ENCODE measurements at regions not wholly inside any gene's neighbourhood (a gene's known extent, or its start where the extent isn't known, plus 50 kb on each side); places are given as distances from the start of the nearest gene placed in this dataset.
"Not testable (repeated sequence)": the region's sequence is repeated elsewhere in the genome, so short reads cannot be mapped to it uniquely, and the experiment has no call there.

DNA sequence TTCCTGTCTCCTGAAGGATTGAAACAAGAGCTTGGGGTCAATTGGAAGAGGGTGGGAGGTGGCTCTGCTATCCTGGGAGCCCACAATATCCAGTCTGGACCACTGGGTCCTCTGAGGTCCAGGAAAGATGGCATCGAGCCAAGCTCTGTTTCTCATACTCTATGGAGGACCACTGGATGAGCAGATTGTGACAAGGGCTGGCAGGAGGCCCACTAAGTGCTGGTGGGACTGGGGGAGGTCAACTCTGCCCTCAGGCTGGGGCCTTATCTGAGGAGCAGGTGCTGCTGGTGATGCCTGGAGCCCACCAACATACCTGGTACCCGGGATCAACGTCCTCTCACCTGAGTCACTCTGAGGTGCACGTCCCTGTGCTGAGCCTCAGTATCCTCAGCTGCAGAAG is 142.4 kb downstream of the NDUFA10 start:
- no peak for DNase-seq

GRCh38 chr2:239882331-239882732 is 142.8 kb downstream of the NDUFA10 start:
- DNase-seq = peak; percentile 83

- DNase-seq = peak; percentile 86
Measured at GRCh38 chr2:239881561-239882320, 143.4 kb downstream of the NDUFA10 start.

DNA sequence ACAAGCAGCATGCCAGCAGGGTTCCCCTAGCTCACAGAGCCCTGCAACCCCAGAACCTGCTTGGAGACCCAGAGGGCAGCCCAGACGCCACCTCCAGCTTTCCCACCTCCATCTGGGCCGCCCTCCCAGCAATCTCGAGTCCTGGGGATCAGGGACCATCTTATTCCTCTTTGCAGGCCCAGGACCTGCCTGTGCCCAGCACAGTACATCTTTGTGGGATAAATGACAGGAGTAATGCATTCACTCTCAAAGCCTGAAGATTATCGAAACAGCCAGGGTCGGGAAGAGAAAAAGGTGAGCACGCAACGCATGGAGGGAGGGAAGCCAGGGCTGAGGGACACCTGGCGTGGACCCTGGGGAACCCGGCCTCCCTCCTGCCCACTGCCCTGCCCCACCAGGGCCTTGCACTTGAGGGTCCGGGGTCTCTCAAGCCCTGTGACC is 144.1 kb downstream of the NDUFA10 start:
- DNase-seq = peak; percentile 15

DNA sequence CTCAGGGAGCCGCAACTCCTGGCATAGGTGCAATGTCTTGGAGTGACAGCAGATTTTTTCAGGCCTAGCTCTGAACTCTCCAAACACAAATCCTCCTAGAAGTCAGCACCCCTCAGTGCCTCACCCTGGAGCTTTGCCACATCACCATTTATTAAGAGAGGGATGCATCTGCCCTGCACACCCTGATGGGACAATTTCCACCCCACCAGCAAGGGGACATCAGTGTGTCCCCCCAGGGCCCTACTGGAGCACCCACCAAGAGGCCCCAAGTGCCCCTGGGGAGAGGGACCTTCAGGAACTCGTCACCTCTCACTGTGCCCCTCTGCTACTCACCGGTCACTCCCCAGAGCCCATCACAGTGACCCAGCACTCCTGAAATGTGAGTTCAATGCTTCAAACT is 144.7 kb downstream of the NDUFA10 start:
- DNase-seq = no peak

- no peak for DNase-seq
Measured at GRCh38 chr2:239879423-239880084, 145.6 kb downstream of the NDUFA10 start.

DNA sequence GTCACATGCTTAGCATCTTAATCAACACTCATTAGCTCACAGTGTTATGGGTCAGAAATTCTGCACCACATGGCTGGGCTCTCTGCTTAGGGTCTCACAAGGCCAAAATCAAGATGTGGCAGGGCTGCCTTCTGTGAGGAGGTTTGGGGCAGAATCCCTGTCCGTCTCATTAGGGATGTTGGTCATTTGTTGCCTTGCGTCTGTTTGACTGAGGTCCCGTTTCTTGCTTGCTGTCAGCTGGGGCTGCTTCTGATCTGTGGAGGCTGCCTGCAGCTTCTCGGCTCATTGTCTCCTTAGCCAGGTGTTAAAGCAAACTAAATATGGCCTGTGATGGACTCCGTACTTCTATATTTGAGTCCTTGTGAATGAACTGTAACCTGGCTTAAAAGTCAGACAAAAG is 146.5 kb downstream of the NDUFA10 start:
- no peak for DNase-seq

GRCh38 chr2:239876948-239877289 is 148.2 kb downstream of the NDUFA10 start:
- DNase-seq = no peak

- no peak for DNase-seq
Measured at GRCh38 chr2:239876271-239876947, 148.7 kb downstream of the NDUFA10 start.

- DNase-seq = no peak
Measured at GRCh38 chr2:239874636-239875356, 150.3 kb downstream of the NDUFA10 start.

- no peak for DNase-seq
Measured at GRCh38 chr2:239873656-239874635, 151.2 kb downstream of the NDUFA10 start.

DNA sequence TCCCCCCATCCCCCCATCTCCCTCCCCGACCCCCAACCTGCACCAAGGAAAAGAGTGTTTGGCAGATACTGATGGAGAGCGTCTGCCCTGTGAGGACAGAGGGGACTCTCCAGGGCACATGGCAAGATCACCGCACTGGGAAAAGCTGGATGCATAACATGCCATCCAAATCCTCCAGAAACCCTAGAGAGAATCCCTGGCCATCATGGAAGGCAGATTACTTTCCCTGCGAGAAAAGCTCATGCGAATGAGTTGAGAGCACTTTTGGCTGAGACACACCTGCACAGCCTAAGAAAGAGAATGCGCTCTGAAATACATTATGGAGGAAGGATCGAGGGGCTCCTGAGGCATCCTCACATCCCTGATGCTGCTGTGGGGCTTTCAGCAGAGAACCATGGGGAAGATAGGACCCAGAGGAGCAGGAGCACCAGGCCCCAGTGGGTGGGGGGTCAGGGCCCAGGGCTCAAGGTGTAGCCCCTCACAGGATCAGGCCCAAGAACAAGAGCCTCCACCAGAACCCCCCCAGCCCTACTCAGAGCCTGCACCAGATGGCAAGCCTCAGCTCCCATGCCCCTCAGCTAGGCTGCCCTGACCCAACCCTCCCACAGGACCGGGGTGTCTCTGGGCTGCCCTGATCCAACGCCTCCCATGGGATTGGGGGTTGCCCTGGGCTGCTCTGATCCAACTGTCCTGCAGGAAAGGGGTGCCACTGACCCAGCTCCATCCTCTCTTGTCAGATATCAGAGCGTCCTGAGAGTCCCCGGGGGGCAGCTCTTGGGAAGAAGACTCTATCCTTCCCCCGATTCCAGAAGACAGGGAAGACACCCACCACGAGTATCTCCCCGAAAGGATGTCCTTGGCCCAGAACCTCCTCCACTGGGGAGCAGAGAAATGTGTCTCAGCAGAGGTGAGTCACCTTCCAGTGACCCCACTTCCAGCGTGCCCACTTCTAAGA is 153.4 kb downstream of the NDUFA10 start:
- DNase-seq = no peak

DNA sequence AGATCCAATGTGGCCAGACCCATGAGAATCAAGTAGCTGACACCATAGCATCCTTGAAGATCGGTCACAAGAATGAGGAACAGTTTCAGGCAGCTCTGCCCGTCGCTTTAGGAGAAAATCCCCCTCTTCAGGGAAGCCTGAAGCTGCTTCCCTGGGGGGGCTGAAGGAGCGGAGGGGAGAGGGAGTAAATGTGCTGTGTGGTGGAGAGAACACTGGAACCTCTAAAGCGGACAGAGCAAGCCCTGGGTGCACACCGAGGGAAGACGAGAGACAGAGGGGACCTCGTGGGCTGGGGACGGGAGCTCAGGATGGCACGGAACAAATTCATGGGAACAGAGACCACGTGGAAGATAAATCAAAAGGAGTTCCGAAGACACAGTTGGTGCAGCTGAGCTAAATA is 154.3 kb downstream of the NDUFA10 start:
- no peak for DNase-seq

DNA sequence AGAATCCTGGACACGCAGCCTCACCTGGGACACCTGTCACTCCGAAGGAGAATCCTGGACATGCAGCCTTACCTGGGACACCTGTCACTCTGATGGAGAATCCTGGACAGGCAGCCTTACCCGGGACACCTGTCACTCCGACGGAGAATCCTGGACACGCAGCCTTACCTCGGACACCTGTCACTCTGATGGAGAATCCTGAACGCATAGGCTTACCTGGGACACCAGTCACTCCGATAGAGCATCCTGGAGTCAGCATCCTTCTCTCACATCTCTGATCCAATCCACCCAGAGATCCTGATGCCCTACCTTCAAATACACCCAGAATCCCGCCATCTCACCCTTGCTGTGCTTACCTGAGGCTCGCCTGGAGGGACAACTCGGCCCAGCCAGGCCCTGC is 154.9 kb downstream of the NDUFA10 start:
- DNase-seq = no peak

DNA sequence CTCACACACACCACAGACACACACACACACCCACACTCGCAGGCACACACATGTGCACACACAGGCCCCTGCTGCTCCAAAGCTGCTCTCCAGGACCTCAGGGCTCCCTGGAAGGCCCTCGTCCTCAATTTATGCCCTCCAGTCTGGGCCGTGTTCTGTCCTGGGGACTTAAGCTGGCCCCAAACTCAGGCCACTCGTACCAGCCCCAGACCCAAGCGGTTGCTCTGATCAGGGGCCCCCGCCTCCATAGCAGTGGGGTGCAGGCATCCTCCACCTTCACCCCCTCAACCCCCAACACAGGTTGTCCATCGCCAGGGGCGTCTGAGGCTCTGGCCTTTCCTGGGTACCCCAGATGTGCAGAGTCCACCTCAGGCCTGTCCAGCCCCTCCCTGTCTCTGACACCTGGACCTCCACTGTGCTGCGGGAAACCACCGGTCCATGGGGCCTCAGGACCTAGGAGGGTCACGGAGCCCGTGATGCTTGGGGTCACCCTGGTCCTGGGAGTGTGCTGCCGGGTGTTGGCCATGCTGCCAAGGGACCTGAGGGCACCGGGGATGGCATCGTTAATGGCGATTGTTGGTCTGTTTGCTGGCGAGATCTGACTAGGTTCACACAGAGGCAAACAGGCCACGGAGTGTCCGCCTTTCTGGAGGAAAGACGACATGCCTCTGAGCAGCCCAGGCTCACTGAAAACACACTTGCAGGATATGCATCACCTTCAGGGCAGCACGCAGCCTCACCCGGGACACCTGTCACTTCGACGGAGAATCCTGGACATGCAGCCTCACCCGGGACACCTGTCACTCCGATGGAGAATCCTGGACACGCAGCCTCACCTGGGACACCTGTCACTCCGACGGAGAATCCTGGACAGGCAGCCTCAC is 155.6 kb downstream of the NDUFA10 start:
- no peak for DNase-seq

DNA sequence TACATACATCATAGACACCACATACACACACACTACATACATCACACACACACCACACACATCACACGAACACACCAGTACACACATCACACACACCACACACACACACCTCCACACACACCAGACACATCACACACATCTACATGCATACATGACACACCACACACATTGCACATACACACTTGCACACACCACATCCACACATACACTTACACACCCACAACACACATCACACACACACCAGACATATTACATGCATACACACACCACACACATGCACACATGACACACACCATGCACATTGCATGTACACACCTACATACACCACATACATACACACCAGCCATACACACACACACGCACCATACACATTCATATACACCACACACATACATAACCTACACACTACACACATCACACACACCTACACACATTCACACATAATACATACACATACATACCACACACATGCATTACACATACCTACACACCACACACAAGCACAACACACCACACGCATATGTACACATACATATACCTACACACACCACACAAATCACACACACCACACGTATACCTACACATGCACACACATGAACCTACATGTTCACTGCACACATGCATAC is 156.5 kb downstream of the NDUFA10 start:
- no peak for DNase-seq

GRCh38 chr2:239866778-239867177 is 158.4 kb downstream of the NDUFA10 start:
- no peak for DNase-seq

DNA sequence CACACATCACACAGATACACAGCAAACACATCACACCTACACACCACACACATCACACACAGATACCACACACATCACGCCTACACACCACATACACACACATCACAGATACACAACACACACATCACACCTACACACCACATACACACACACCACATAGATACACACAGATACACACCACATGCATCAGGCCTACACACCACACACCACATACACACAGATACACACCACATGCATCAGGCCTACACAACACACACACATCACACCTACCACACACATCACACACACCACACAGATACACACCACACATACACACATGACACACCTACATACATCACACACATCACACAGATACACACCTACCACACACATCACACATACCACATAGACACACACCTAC is 158.8 kb downstream of the NDUFA10 start:
- DNase-seq = no peak

DNA sequence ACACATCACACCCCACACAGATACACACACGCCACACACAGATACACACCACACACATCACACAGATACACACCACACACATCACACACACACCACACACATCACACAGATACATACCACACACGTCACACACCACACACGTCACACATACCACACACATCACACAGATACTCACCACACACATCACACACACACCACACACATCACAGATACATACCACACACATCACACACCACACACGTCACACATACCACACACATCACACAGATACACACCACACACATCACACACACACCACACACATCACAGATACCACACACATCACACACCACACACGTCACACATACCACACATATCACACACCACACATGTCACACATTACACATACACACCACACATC is 159.3 kb downstream of the NDUFA10 start:
- DNase-seq = not testable (repeated sequence)

All from dermis blood vessel endothelial cell (primary cell).